Caco-2 (cell line): ENCODE measurements at regions not wholly inside any gene's neighbourhood (a gene's known extent, or its start where the extent isn't known, plus 50 kb on each side); places are given as distances from the start of the nearest gene placed in this dataset.

Experiments used
- BruUV-seq: library from RNA; stranded (reverse); fragments of 400-500 nt; replicated peaks from 2 replicates; lab custom pipeline; 2021; lab: Mats Ljungman, UMichigan
- CTCF ChIA-PET: fragments of 300-600 bp; sonication (Branson Sonifier 250); formaldehyde crosslinking; loops from one replicate; lab custom pipeline; 2022; ENCODE audit warnings: antibody characterized with exemption; lab: Charles Lee
- POLR2A ChIA-PET: fragments of 300-600 bp; sonication (Branson Sonifier 250); formaldehyde crosslinking; loops from one replicate; lab custom pipeline; 2022; ENCODE audit warnings: antibody characterized with exemption; lab: Charles Lee
- DNase-seq, 2 experiments: peaks; one replicate each; pipeline versions ENCODE4 v3.0.0 to v3.0.0-alpha.2; 2020 to 2022
- H3K27me3 ChIP-seq: replicated peaks from 2 replicates; pipeline ENCODE4 v1.6.0; 2011; ENCODE audit warnings: low read length; ENCODE audit not compliant: control insufficient read depth, insufficient read depth
- H3K36me3 ChIP-seq: 2 replicates; pipeline ENCODE4 v1.5.1; 2011; ENCODE audit warnings: low read length; ENCODE audit not compliant: control insufficient read depth, insufficient read depth
- H3K4me1 ChIP-seq: fragments of 250-450 bp; sonication (Bioruptor Pico); 2 replicates; pipeline ENCODE4 v1.5.1; 2020; ENCODE audit warnings: mild to moderate bottlenecking
- H3K4me3 ChIP-seq: 2 replicates; pipeline ENCODE4 v1.5.1; 2011; ENCODE audit warnings: low read depth, mild to moderate bottlenecking, control low read depth, low read length
- H3K9me3 ChIP-seq: fragments of 250-450 bp; sonication (Bioruptor Pico); 2 replicates; pipeline ENCODE4 v1.5.1; 2020; ENCODE audit warnings: mild to moderate bottlenecking, moderate library complexity
- H3K27ac Mint-ChIP-seq: one replicate; pipeline ENCODE4 v1.8.0; 2022; ENCODE audit warnings: mixed read lengths; ENCODE audit not compliant: unreplicated experiment
- H3K27me3 Mint-ChIP-seq: one replicate; pipeline ENCODE4 v1.8.0; 2022; ENCODE audit warnings: mixed read lengths; ENCODE audit not compliant: insufficient read depth, unreplicated experiment
- H3K36me3 Mint-ChIP-seq: one replicate; pipeline ENCODE4 v1.8.0; 2022; ENCODE audit warnings: mild to moderate bottlenecking, mixed read lengths; ENCODE audit not compliant: insufficient read depth, unreplicated experiment
- H3K4me1 Mint-ChIP-seq: one replicate; pipeline ENCODE4 v1.8.0; 2022; ENCODE audit warnings: low read depth, mixed read lengths; ENCODE audit not compliant: unreplicated experiment
- H3K4me3 Mint-ChIP-seq: one replicate; pipeline ENCODE4 v1.8.0; 2022; ENCODE audit warnings: mild to moderate bottlenecking, moderate library complexity, mixed read lengths; ENCODE audit not compliant: unreplicated experiment
- H3K9me3 Mint-ChIP-seq: one replicate; pipeline ENCODE4 v1.8.0; 2022; ENCODE audit warnings: mixed read lengths; ENCODE audit not compliant: unreplicated experiment
- intact Hi-C: fragments of 100-400 bp; cut with micrococcal nuclease; formaldehyde crosslinking; loops from one replicate; pipeline ENCODE4 v1.10.0; 2022; ENCODE audit not compliant: unreplicated experiment
- TF ChIP-seq, protein P1 (sequence below), 2 experiments: fragments of 200-600 bp in 1 of 2; IDR thresholded peaks; 1 replicate in 1 of 2; 2 replicates in 1 of 2; pipeline versions ENCODE4 v1.5.1 to v1.8.0; 2011 to 2022; ENCODE audit warnings: antibody characterized with exemption in 1 of 2, control low read depth in 1 of 2, inconsistent platforms in 1 of 2, low read depth in 1 of 2, low read length in 1 of 2, mild to moderate bottlenecking in 1 of 2, moderate library complexity in 1 of 2; ENCODE audit not compliant: insufficient read depth in 1 of 2, severe bottlenecking in 1 of 2, unreplicated experiment in 1 of 2

DNA sequence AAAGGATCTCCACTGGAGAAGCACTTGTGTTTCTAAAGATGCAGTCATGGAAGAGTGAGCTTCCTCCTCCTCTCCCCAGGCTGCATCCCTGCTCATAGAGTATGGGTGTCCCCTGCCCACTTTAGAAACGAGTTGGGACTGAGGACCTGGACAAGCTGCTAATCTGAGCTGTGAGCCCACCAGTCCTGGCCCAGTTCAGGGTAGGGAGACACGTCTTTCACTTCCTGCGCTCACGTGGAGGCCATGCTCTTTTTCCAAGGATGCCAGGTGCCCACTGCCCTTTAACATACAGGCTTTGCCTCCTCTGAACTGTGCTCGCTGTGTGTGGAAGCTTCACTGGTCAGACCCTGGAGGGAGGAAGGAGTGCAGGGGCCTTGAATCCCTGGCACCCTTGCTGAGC lies 316.3 kb downstream of the UACA start:
- TF ChIP-seq, protein P1, sequence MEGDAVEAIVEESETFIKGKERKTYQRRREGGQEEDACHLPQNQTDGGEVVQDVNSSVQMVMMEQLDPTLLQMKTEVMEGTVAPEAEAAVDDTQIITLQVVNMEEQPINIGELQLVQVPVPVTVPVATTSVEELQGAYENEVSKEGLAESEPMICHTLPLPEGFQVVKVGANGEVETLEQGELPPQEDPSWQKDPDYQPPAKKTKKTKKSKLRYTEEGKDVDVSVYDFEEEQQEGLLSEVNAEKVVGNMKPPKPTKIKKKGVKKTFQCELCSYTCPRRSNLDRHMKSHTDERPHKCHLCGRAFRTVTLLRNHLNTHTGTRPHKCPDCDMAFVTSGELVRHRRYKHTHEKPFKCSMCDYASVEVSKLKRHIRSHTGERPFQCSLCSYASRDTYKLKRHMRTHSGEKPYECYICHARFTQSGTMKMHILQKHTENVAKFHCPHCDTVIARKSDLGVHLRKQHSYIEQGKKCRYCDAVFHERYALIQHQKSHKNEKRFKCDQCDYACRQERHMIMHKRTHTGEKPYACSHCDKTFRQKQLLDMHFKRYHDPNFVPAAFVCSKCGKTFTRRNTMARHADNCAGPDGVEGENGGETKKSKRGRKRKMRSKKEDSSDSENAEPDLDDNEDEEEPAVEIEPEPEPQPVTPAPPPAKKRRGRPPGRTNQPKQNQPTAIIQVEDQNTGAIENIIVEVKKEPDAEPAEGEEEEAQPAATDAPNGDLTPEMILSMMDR (IDR thresholded peaks at IDR 0.05; ENCODE audit: insufficient read depth in 1 of 2, low read depth in 1 of 2, low read length in 1 of 2, severe bottlenecking in 1 of 2, unreplicated experiment in 1 of 2) = no peak
- no peak for DNase-seq
- Histone ChIP-seq H3K36me3 (no peaks in the 10 kb centered on the region), H3K9me3 (no peaks in the 10 kb centered on the region), H3K4me1 (peaks cover 8% of the 10 kb centered on the region), H3K27me3 (no peaks in the 10 kb centered on the region), H3K4me3 (no peak overlapping the region)
- Mint-ChIP-seq H3K4me1 (peaks cover 7% of the 10 kb centered on the region), H3K36me3 (no peaks in the 10 kb centered on the region), H3K27ac (no peak overlapping the region), H3K9me3 (no peaks in the 10 kb centered on the region), H3K4me3 (no peak overlapping the region), H3K27me3 (no peaks in the 10 kb centered on the region)
- intact Hi-C loops = no loop called here
- POLR2A ChIA-PET = no interaction called here
- CTCF ChIA-PET = interaction anchor here (0.6 kb wide), 1 partner anchor 295 kb away, joined by 7 read pairs; no protein-coding TSS in a partner anchor
- BruUV-seq = no TSS peak

- Histone ChIP-seq H3K4me1 (peaks cover 15% of the 10 kb centered on the region), H3K4me3 (no peak overlapping the region), H3K9me3 (no peaks in the 10 kb centered on the region), H3K27me3 (no peaks in the 10 kb centered on the region), H3K36me3 (no peaks in the 10 kb centered on the region)
- no peak overlapping the region for H3K27ac Mint-ChIP-seq
- H3K27me3 Mint-ChIP-seq = no peaks in the 10 kb centered on the region
- H3K9me3 Mint-ChIP-seq = no peaks in the 10 kb centered on the region
- no TSS peak for BruUV-seq
- no peaks in the 10 kb centered on the region for H3K36me3 Mint-ChIP-seq
- ChIA-PET POLR2A (no interaction called here), CTCF (interaction anchor here (1.1 to 1.2 kb wide), 2 partner anchors 23 to 193 kb away, joined by 3 to 5 read pairs; no protein-coding TSS in a partner anchor)
- H3K4me3 Mint-ChIP-seq = no peak overlapping the region
- intact Hi-C loops = no loop called here
- peaks cover 14% of the 10 kb centered on the region for H3K4me1 Mint-ChIP-seq
- DNase-seq = no peak
- TF ChIP-seq, protein P1 (IDR thresholded peaks at IDR 0.05; ENCODE audit: insufficient read depth in 1 of 2, low read depth in 1 of 2, low read length in 1 of 2, severe bottlenecking in 1 of 2, unreplicated experiment in 1 of 2) = no peak
These were observed 319.7 kb downstream of the UACA start for GRCh38 chr15:70443486-70444273.

- no peaks in the 10 kb centered on the region for H3K36me3 ChIP-seq
- H3K9me3 ChIP-seq = no peaks in the 10 kb centered on the region
- BruUV-seq = no TSS peak
- POLR2A ChIA-PET = no interaction called here
- H3K4me1 Mint-ChIP-seq = peaks cover 14% of the 10 kb centered on the region
- peaks cover 20% of the 10 kb centered on the region for H3K4me1 ChIP-seq
- CTCF ChIA-PET = interaction anchor here (1.1 to 1.2 kb wide), 2 partner anchors 24 to 194 kb away, joined by 3 to 5 read pairs; no protein-coding TSS in a partner anchor
- no peaks in the 10 kb centered on the region for H3K9me3 Mint-ChIP-seq
- no peaks in the 10 kb centered on the region for H3K36me3 Mint-ChIP-seq
- DNase-seq = peak in 1 of 2 experiments; percentile 45
- H3K27me3 ChIP-seq = no peaks in the 10 kb centered on the region
- no peaks in the 10 kb centered on the region for H3K27me3 Mint-ChIP-seq
- intact Hi-C loops = no loop called here
- no peak overlapping the region for H3K4me3 ChIP-seq
- no peak overlapping the region for H3K27ac Mint-ChIP-seq
- TF ChIP-seq, protein P1 (IDR thresholded peaks at IDR 0.05; ENCODE audit: insufficient read depth in 1 of 2, low read depth in 1 of 2, low read length in 1 of 2, severe bottlenecking in 1 of 2, unreplicated experiment in 1 of 2) = no peak
- no peak overlapping the region for H3K4me3 Mint-ChIP-seq
These were observed 320.6 kb downstream of the UACA start for GRCh38 chr15:70442616-70443321.
